Kasumi-1 (cell line): ENCODE measurements at regions not wholly inside any gene's neighbourhood (a gene's known extent, or its start where the extent isn't known, plus 50 kb on each side); places are given as distances from the start of the nearest gene placed in this dataset.
A peak's percentile ranks its signal among the peaks of the same experiment; 100 is the strongest.

Experiments
- DNase-seq, 2 experiments: peaks; one replicate each; lab custom pipeline; 2025; lab: John Stamatoyannopoulos, UW

DNA sequence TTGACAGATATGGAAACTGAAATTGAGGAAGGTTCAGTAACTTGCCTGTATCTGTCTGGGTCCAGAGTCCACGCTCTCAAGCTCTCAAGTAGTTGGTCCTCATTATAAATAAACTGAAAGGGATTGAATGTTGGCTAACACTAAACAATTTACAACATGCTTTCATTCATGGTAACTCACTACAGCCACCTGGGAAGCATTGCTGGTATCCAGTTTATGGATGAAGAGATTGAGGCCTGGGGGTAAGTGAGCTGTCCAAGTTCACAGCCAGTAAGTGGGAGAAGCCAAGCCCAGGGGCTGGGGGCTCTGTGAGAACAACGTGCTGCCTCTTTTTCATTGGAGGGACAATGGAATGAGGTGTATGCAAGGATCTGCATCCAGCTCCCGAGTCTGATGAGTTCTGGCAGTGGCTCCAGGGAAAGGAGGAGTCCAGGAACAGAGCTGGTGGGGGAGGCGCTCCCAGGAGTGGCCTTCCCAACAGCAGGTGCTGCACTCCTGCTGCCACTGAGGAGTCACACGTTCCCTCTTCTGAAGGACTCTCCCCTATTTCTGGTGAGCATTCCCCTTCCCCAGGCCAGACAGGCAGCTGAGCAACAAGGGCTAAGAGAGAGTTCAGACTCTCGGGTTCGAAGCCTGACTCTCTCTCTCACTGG is 175.8 kb downstream of the CSNK2A3 start:
- DNase-seq, result no peak

DNA sequence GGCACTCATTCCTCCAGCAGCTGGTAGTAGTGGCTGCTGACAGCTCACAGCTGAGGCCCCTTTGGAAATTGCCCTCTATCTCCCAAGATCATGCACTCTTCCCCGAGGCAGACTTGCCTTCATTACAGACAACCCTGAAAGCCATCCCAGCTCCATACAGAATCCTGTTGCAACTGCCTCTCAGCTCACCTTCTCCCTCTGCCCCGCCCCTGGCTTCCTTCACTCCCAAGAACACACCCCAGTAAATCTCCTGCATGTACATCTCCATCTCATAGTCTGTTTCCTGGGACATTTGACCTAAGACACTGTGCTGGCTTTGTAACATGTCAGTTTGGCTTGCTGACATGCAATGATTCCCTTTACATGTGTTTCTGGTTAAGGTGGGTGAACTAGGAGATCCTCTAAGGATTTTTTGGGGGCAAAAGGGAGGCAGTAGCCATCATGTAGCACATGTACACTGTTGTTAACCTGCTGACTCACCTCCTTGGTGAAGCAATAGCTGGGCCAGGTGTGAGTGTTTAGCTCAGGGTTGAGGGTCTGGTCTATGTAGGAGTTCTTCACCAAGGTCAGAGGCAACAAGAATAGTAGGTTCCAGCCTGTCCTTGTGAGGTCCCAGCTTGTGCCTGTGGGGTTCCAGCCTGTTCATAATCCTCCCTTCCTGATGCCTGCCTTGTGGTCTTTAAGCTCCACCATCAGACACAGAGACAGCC is 179.6 kb downstream of the CSNK2A3 start:
- no peak for DNase-seq

DNA sequence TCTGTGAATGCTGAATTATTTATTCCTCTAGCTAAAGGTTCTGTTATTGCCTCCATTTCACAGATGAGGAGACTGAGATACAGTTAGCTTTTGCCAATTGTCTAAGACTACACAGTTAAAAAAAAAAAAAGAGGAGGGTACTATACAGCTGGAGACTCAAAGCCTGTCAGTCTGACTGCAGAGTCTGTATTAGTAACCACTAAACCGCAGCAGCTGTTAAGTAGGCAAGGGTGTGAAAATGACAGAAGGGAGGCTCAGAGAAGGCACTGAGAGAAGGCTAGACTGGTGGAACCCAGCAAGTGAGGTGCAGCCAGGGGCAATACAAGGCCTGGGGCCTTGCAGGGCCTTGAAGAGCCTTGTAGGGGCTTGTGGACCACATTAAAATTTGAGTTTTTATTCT is 181.2 kb downstream of the CSNK2A3 start:
- peak; percentile 64 to 75 for DNase-seq

DNA sequence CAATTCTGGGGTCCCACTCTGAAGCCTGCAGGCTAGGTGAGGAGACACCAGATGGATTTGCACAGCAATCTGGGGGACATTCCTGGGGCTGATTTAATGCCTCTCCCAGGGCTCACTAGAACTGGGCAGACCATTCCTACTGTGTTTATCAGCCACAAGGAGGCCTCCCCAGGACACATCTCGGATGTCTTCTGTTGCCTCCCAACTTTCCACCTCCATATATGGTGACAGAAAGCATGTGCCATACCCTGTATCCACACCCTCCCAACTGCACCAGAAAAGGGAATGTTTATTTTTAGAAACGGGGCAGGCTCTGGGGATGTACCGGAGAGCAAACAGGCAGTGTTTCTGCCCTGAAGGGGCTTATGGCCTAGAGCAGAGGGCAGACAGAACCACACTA is 181.8 kb downstream of the CSNK2A3 start:
- DNase-seq, result no peak

DNA sequence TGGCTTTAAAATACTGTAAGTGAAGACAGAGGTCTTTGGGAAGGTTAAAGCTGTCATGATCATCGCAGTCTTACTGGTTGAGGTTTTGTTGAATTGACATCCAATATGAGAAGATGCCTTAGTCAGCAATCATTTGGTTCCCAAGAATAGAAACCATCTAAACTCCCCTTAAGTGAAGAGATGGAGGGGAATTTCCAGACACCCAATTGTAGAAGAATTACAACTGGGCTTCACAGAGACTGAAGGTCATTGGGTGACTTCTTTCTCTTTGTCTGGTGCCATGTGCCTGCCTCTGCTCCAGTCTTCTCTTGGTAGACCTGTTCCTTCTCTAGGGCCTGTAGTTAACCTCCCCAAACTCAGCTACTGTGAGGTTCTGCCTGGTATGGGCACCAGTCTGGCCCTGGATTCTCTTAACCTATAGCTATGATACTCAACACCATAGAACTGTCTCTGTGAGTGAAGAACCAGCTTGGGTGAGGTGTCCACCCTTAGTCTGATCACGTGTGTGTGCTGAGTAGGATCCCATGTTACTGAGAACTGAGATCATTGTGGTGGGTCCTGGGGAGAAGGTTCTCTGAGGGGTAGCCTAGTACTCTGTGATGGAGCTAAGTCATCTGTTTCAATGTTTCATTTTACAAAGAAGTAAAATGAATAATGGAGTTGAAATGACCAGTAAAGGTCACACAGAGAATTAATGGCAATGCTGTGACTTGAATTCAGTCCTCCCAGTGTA is 182.5 kb downstream of the CSNK2A3 start:
- no peak for DNase-seq

DNA sequence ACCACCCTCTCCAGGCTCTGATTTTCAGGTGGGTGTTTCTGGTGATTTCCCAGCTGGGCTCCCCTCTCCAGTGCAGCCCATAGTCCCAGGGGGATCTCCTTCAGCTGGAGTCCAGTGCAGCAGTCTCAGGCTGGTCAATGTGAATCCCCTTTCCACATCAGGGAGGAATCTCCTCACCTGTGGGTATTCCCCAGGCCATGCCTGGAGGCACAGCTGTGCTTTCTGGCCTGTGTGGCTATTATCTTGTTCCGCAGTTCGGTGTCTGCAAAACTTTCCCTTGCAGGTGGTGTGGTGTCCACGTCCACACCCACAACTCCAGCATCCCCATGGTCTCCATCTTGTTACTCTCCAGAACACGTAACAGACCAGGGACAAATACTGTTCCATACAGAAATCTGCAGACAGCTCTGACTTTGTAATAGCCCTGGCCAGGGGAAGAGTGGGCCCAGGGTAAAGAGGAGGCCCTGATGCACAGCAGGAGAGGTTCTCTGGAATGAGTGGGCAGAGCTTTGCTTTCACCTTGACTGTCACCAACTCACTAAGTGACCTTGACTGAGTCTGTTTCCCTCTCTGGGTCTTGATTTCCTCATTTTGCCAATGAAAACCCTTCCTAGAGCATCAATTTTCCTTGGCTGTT is 183.2 kb downstream of the CSNK2A3 start:
- DNase-seq, result no peak

DNA sequence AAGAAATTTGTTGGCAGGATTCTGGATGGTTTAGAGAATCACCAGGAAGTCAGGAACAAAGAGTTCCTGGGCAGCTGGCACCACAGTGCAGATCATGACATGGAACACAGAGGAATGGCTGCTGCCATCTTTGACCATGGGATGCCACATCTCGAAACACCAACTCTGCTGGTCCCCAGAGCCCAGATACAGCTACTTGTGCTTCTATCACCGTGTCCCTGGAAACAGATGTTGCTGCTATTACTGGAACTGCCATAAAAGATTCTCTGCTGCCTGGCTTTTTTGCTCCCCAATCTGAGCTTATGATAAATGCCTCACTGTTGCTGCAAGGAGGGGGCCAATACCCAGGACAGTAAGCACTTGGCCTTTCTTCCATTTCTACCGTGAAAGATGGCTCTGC is 185.2 kb downstream of the CSNK2A3 start:
- DNase-seq, result no peak

DNA sequence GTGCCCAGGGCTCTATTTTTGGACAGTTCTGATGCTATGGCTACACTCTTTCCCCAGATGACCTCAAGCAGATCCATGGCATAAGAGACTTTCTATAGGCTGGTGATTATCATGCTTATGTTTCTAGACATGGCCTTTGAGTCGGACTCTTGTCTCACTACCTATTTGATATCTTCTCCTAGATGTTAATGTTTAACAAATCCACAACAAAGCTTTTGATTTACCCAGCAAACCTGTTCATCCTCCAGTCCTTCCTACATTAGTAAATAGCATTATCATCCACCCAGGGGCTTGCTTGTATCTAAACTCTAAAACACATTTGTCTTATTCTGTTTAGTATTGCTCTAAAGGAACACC is 188.7 kb downstream of the CSNK2A3 start:
- DNase-seq, result no peak

DNA sequence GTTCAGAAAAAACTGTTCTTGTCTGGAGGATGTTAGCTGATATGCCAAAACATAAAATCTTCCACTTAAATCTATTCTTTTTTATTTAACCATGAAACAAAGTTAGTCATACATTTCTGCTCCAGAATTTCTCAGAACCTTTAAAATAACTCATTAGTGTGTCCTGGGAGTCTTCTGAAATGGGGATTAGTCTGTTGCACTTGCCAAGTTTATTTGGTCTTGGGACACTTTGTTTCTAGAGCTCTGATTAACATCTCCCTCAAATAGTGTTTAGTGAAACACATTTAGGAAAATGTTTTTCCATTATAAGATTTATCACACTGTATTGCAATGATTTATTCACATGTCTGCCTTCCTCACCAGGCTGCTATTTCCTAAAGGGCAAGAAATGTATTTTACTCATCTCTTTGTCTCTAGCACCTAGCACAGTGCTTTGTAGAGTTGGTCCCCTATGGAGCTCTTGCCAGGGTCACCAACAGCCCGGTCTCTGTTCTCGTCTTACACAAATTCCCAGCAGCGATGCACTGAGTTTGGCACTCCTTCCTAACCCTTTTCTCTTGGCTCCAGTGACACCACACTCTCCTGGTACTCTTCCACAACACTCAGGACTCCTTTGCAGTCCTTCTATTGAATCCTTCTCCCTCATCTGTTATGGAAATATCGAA is 189.2 kb downstream of the CSNK2A3 start:
- no peak for DNase-seq

DNA sequence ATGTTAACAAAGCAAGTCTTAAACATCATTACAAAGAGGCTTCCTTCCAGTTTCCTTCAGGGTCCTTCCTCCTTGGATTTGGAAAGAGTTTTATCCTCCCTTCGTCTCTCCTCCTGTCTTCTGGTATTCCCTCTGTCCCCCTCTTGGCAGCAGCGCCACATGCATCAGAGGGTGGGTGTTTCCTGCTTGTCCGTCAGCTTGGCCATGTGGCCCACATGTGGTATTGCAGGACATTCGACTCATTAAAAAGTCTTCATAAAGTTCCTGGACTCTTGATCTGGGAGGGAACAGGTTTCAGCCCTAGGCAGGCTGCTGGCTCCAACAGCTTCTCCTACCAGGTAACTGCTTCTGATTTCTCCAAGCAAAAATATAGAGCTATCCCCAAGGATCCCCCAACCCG is 189.8 kb downstream of the CSNK2A3 start:
- DNase-seq, result no peak

DNA sequence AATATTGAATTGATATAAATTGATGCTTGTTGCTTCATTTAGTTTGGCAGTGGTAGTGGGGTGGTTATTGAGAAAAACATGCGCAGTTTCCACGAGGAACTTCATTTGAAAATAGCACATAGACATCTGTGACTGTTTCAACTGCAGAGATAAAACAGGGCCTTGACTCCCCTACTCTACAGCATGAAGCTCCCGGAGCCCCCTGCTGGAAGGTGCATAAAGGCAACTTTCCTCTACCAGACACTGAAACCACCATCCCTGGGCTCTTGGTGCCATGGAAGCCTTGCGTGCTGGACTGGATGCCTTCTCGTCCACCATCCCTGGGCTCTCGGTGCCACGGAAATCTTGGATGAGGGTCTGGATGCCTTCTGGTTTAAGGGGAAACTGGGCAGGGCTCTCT is 195.9 kb downstream of the CSNK2A3 start:
- DNase-seq, result peak; percentile 52 to 67

DNA sequence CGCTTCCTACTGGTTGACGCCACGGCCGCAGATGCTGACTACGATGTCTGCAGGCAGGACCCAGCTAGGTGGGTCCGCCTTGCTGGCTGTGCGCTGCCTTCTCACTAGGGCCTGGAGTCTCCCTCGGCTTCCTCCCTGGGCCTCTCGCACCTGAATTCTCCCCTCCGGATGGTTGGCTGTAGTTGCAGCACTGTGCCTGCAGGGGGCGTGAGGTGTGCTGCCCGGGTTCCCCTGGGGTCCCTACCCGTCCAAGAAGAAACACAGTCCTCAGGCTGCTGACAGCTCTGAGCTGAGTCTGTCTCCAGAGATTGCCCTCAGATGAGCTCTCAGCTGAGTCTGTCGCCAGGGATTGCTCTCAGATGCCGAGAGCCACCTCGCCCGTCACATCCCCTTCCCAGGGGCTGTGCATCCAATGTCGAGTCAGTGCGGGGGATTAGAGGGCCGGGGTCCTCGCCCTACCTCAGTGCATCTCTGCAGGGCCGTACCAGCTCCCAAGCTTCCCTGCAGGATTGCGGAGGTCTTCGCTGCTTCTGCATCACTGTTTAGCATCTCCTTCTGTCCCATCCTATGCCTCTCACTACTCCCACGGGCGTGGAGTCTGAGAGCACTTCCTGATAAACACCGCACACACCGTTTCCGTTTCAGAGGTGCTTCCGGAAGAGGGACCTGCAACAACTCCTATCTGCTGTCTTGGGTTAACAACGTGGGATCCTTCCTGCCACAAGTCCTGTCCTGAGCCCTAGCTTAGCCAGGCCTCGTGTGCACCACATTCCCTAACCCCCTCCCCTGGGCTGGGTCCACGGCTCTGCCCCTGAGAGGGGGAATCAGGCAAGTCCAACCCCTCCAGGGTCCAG is 196.9 kb downstream of the CSNK2A3 start:
- peak in 1 of 2 experiments; percentile 10 for DNase-seq

DNA sequence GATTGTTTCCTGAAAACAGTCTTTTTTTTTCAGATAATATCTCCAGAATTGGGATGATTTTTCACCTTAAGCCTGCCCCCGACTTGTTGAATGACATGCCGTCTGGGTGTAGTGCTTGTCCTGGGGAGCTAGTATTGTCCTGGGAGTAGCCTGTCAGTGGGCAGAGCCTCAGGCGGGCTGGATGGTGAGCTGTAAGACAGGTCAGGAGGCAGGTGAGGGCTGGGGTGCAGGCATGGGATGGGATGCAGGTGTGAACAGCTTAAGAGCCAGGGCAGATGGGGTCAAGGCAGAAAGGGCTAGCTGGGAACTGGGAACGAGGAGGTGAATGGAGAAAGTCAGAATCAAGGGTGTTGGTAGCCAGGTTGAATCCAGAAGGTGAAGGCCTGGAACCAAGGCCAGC is 200.2 kb downstream of the CSNK2A3 start:
- DNase-seq, result no peak

DNA sequence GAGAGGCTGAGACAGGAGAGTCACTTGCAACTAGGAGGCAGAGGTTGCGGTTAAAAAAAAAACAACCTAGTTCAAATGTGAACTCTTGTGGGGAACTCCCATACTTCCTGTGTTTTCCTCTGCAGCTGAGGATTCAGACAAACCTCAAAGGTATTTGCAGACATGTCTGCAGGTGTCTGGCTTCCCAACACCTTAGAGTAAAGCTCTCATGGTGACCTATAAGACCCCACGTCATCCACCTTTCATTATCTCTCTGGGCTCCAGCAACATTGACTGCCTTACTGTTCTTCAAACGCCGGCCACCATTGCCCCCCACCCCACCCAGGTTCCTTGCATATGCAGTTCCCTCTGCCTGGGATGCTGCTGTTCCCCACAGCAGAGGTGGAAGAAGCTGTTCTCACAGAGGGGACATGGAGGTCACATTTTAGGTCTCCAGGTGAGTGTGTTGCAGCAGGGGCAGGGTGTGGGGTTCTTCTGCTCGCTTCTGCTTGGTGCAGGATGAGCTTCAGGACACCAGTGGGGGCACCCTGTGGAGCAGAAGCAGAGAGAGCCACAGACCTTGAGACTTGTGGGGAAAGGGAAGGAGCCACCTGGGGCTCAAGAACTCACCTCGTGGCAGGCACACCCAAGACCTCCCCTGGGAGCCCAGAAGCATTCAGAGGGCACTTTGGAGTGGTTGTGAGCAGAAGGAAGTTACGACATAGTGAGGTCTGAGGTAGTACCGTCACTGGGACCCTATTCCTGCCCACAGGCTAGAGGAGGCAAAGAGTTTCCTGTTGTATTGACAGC is 203.2 kb downstream of the CSNK2A3 start:
- DNase-seq, result peak; percentile 15 to 17

DNA sequence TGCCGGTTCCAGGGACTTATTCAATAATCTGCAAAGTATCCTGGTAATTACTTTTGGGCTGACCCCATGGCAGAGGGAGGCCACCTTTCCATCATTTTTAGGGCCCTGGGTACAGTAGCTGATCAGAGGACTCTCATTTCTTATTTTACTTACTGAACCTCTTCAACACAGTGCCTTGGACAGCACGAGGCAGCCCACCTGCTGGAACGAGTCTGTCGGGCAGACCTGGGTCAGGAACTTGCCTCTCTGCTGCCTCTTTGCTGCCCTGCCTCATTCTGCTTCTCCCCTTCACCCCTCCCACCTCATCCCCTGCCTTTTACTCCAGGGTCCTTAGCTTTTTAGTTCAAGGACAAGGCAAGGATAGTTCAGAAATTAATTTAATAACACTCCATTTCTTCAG is 204.5 kb downstream of the CSNK2A3 start:
- no peak for DNase-seq

DNA sequence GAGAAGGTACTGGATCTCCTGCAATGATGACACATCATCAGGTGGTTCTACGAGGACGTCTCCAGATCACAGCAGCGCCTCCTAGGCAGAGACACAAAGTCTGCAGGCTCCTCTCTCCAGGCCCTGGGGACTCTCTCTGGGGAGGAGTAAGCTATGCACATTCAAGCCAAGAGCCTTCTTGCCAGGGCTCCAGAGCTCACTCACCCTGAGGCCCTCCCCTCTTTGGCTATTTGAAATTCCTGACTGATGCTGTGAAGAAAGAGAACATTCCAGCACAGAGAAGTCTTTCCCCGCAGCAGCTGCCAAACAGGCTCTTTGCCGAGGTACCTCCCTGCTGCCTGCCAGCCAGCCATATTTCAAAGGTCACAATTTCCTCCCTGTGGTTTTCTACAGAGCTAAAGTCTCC is 204.9 kb downstream of the CSNK2A3 start:
- no peak for DNase-seq

DNA sequence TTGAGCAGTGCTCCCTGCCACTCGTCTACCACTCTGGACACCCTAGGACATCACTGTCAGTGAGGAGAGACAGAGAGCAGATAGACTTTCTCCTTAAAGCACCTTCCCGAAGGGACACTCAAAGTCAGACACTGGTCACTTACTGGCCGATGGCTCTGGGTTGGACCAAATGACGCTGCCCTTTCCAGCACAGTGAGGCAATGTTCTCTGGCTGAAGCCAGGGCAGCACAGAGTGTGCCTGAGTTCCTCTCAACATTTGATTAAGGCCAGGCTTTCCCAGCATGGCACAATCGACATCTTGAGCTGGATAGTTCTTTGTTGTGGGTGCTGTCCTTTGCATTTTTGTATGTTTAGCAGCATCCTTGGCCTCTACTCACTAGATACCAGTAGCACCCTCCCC is 206.2 kb downstream of the CSNK2A3 start:
- DNase-seq, result no peak

DNA sequence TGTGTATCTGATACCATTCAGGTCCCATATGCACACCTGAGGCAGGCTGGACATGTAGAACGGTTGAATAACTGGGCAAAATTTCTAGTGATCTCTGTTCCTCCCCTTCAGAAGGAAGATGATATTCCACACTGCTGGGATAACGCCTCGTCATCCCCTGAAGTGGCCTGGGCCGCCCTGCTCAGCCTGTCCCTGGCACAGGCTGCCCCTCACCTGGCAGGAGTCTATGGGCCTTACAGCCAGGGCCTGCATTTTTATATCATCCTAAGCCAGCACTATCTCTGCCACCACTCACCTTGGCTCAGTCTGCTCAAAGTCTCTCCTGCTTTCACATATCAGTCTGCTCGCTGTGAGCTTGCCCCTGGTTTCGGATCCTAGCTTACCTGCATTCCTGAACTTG is 209.2 kb downstream of the CSNK2A3 start:
- no peak for DNase-seq

DNA sequence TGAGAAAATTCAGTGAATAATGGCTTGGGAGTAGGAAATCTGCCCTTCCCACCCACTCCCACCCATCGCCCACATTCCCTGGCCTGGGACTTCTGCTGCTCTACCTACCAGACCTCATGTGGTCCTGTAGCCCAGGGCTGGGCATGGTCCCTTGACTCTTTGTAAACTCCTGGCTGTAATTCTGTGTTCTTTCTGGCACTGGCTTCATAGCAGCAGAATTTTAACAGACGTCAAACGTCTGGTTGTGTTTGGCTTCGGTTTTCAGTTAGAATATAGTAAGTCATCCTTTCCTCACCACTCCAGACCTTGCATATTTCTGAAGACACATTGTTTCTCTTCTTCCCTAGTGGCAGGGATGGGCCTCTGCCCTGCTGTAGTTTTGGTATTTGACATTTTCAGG is 210.6 kb downstream of the CSNK2A3 start:
- no peak for DNase-seq

DNA sequence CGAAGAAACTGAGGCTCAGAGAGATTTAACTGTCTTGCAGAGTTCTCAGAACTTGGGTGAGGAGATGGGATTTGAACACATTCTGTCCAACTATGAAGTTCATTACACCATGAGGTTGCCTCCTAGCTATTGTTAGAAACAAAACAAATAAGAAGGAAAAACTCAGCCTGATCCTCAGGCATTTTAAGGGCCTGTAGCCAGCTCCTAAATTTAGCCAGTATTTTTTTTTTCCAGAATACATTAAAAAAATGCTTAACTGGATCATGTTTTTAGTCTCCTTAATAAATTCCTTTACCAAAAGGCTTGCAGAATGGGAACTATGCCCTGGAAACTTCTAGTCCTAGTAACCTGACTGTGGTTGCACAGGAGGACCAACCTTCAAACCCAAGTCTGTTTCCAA is 212.0 kb downstream of the CSNK2A3 start:
- DNase-seq, result no peak

DNA sequence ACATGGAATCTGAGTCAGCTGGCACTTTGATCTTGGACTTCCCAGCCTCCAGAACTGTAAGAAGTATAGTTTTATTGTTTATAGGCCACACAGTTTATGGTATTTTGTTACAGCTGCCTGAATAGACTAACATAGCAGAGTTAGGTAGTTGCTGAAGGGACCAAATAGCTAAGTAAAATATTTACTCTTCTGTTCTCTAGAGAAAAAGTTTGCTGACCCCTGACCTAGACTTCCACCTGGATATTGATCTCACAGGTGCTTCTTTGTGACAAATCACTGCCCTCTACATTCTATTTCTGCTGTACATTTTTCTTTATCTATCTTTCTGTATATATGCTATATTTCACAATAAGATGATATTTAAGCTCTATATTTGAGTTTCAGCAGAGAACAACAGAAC is 212.5 kb downstream of the CSNK2A3 start:
- no peak for DNase-seq
